IPS DF 4.7 (cell line): ENCODE measurements at regions not wholly inside any gene's neighbourhood (a gene's known extent, or its start where the extent isn't known, plus 50 kb on each side); places are given as distances from the start of the nearest gene placed in this dataset.

Source experiments
- DNase-seq: peaks from one replicate; pipeline ENCODE4 v3.0.0-alpha.2; 2013; ENCODE audit warnings: low spot score; ENCODE audit errors: extremely low read depth

- DNase-seq, result no peak
These were observed 93.5 kb upstream of the SHB start for GRCh38 chr9:38162332-38163211.

DNA sequence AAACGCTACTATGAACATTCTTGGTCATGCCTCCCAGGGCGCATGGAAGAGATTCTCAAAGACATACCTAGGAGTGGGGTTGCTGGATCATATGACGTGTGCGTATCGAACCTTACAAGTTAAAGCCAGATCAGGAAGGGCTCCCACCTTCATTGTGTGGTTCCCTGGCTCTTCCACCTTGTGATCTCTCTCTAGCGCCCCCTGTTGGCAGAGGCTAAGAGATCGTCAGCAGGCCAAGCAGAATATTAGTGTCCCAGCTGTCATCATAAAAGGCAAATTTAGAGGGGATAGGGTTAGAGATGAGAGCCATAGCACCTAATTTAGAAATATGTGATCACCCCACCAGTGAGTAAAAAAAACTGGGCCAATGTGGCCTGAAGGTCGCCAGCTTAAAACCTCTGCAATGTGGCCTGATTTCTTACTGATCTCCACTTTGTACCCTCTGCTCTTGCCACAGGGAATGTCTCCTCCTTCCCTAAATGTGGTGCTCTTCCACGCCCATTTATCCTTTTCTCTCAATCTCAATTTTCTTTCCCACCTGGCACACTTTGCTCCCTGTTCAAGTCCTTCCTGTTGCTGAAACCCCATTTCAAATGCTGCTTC lies 91.7 kb upstream of the SHB start:
- no peak for DNase-seq

GRCh38 chr9:38159599-38159998 lies 90.6 kb upstream of the SHB start:
- DNase-seq, result no peak

DNA sequence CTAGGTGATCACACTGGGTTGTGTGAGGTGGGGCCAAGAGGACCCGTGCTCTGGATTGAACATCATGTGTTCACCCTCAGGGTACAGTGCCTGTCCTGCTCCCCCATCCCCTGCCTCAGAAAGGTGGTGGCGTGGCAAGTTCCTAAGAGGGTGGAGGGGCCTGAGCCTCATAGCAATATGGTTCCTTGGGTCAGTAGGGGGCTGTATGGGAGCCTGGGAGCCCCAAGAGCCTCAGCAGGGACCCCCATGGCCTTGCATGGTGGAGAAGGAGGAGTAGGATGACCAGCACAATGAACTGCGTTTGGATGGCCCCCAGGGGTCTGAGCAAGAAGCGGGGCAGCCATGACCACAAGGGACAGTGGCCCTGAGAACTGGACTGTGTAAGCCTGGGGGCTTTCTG lies 89.6 kb upstream of the SHB start:
- DNase-seq, result no peak

- DNase-seq, result no peak
These were observed 88.7 kb upstream of the SHB start for GRCh38 chr9:38157711-38158110.

DNA sequence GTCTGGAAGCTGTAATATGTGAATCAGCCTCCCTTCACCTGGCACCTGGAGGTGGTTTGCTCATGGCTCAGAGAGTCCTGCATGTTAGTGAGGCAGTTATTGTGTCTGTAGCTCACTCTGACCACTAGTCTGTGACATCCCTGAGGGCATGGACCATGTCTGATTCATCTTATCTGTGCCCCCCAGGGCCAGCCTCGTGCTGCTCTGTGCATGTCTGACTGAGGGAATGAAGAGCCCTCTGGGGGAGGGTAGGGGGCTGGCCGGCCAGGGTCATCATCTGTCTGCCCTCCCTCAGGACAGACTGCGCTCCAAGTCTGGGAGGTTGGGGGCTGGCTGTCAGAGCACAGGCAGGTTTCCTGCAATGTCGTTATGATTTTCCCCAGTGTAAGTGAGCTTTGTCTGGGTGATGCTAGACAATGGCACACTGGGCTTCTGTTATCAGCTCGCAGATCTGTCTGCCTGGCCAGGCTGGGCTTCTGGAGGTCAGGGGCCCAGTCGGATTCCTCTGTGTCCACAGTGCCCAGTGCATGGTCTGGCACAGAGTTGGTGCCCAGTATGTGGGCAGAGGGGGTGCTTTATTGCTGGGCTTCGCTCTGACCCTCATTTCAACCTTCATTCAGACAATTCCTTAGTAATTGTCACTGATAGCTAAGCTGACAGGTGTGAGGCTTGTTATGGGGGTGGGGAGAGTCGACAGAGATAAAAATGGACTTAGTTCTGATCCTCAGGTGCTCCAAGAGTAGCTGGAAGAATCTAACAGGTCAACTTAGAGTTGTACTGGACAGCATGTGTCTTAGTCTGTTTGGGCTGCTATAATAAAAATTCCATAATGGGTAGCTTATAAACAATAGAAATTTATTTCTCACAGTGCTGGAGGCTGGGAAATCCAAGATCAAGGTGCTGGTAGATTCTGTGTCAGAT lies 85.7 kb upstream of the SHB start:
- DNase-seq, result no peak

GRCh38 chr9:38153910-38154291 lies 84.9 kb upstream of the SHB start:
- no peak for DNase-seq

GRCh38 chr9:38153152-38153909 lies 84.3 kb upstream of the SHB start:
- DNase-seq, result no peak

- no peak for DNase-seq
These were observed 80.6 kb upstream of the SHB start for GRCh38 chr9:38149647-38150046.

DNA sequence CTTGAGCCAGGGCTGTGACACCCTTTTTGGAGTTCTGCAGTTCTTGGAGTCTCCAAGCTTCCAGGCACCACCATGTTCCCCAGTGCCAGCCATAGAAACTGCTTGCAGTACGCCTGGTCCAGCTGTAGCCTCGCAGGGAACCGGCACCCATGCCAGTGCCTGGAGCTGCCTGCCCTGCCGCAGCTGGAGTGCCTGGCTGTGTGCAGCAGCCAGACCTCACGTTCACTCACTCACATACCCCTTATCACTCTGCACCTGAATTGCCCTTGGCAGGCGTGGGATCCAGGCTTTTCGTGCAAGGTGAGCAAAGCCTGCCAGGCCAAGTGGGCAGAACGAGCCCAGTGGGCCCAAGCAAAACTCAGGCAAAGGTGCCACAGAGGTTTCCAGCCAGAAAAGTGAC lies 77.8 kb upstream of the SHB start:
- DNase-seq, result no peak

- DNase-seq, result no peak
These were observed 76.6 kb upstream of the SHB start for GRCh38 chr9:38145526-38146053.

GRCh38 chr9:38144421-38144820 lies 75.4 kb upstream of the SHB start:
- no peak for DNase-seq

DNA sequence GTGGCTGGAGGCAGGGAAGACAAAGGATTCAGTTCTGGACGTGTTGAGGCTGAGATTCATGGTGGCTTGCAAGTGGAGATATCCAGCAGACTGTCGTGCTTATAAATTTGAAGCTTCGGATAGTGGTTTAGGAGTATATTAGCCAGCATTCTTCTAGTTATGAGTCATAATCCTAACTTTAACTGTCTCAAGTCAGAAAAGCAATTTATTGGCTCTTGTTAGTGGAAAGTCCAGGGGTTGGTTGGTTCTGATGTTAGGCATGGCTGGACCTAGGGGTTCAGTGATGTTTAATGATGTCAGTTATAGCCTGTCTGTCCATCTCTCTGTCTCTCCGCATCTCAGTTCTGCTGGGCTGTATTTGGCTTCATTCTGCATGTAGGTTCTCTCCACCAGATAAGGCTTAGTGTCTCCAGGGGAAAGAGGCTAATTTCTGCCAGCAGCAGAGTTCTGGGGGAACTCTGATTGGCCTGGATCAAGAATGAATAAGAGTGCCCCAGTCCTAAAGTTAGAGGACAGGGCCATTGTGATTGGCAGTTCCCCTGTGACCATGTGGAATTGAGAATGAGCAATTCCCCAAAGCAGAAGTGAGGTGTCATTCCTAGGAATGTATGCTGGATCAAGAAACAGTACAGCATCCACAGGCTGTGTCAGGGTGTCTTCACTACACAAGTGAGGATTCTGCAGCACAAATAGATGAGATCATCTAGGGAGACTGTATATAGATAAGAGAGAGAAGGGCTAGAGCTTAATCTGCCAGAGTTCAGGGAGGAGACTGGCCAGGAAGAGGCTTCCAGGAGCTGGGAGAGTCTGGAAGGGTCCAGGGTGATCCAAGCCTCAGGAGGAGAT lies 72.9 kb upstream of the SHB start:
- no peak for DNase-seq

DNA sequence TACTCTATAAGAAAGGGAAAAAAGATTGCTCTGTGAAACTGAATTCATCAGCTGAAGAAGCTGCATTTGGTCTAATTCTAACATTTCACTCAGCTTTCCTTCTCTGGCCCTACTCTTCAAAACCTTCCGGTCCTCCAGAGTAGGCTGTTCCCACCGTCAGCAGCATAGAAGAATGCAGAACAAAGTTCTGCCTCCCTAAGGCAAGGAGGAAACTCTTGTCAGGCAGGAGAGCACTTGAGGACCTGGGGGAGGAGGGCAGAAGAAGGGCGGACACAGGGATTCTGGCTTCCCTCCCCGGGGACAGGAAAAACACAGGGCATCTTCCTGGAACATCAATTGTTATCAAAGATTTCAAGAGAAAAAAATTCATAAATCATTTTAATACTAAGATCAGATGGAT lies 69.2 kb upstream of the SHB start:
- DNase-seq, result no peak

- DNase-seq, result no peak
These were observed 68.3 kb upstream of the SHB start for GRCh38 chr9:38137342-38137741.

DNA sequence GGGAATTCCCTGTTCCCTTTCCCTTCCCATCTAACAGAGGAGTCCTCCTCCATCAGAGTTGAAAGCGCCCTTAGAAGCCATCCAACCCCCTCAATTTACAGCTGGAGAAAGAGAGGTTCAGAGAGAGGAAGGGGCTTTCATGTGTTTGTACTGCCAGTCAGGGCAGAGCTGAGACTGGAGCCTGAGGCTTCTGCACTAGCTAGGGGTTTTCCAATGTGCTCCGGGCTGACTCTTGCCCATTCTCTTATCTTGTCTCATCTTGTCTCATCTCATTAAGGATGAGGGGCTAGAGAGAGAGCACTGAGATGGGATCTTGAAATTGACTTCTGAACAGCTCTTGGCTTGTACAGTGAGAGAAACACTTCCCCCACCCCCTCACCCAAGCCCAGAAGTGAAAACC lies 67.4 kb upstream of the SHB start:
- DNase-seq, result no peak

DNA sequence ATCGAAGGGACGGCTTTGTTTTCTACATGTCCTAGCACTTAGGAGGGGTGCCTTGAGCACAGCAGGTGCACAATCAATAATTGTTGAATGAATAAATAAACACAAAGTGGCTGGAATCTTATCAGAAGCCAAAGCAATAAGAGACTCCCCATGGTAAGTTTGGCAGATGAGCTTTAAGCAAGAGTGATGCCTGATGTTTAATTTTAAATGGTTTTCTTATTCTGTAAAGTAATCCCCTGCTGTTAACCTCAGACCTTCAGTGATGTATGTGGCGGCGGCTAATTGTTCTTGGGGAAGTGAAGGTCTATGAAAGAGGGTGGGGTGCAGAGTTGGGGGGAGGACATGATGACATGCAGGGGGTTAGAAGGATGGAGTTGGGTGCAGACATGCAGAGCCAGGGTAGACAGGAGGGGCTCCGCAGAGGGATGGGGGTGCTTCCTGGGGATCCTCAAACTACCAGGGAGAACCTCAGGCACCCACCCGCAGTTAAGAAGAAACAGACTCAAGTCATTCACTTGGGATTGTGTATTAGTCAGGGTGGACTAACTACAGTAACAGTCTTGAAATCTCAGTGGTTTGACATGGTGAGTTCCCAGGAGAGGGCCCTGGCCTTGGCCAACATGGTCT lies 65.7 kb upstream of the SHB start:
- DNase-seq, result no peak

- no peak for DNase-seq
These were observed 64.6 kb upstream of the SHB start for GRCh38 chr9:38133595-38133994.

DNA sequence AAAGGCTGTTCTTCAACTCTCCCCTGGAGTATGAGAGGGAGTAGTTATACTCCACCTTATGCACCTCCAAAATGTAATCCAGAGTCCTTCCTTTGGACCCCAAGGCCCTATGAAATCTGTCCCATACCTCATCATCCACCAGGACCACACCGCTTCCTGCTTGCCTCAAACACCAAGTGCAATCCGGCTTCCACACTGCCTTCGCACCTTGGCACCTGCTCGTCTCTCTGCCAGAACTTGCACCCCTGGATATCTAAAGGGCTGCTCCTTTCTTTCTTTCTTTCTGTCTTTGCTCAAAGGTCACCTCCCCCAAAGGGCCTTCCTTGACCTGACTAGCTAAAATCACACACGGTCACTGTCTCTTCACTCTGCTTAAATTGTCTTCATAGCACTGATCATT lies 63.9 kb upstream of the SHB start:
- DNase-seq, result no peak

DNA sequence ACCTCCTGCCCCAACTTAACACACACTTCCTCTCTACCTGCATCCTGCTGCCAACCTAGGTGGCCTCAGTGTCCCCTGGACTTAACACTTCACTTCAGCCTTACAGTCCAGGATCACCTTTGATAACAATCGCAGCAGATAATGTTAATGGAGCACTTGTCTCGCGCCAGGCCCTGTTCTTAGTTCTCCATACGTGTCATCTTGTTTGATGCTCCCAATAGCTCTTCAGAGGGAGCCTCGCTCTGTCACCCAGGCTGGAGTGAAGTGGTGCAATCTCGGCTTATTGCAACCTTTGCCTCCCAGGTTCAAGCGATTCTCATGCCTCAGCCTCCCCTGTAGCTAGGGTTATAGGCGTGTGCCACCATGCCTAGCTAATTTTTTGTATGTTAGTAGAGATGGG lies 62.7 kb upstream of the SHB start:
- no peak for DNase-seq
